ENCODE measurements at regions not wholly inside any gene's neighbourhood (a gene's known extent, or its start where the extent isn't known, plus 50 kb on each side); places are given as distances from the start of the nearest gene placed in this dataset.

DNA sequence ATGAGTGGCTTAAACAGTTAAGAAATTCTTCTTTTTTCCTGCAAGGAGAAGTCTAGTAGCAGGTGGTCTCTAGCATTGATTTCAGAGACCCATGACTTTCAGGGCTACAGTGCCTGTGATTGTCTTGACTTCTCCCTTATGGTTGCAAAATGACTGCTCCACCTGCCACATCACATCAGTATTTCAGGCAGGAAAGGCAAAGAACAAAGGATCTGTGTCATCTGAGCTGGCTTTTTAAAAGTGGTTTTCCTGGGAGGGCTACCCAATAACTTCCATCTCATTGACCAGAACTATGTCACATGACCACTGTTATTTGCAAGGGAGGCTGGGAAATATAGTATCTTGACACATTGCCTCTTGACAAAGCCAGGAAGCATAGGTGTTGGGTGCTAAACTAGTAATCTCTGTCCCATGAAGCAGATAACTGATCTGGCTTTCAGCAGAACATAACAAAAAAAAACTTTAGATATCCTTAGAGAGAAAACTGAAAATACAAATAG, 226.2 kb downstream of the DHX35 start:
- no peak for DNase-seq

DNA sequence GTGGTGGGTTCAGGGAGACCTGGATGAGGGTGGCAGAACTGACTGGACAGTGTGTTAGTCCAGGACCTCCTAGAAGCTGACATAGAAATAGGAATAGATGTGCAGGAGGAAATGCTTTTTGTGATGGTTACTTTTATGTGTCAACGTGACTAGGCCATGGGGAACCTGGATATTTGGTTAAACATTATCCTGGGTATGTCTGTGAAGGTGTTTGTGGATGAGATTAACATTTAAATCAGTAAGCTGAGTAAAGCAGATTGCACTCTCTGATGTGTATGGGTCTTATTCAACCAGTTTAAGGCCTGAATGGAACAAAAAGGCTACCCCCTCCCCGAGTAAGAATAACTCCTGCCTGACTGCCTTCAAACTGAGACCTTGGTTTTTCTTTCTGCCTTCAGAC, 219.3 kb downstream of the DHX35 start:
- no peak for DNase-seq

DNA sequence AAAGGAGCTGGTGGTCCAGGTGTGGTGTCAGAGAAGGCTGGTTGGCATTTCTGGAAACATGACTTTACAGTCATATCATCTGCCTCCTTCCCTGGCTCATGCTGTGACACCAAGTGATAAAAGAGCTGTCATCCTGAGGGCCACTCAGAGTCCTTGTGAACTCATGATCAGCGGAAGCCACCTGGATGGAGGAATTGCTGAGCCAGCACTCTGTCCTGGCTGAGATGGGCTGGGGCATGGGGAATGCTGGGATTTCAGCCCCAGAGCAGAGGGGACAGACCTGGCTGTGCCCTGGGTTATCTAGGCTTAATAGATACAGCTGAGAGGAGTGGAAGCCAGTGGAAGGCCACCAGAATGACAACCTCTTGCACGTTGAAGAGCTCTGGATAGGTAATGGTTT, 214.3 kb downstream of the DHX35 start:
- DNase-seq: no peak

DNA sequence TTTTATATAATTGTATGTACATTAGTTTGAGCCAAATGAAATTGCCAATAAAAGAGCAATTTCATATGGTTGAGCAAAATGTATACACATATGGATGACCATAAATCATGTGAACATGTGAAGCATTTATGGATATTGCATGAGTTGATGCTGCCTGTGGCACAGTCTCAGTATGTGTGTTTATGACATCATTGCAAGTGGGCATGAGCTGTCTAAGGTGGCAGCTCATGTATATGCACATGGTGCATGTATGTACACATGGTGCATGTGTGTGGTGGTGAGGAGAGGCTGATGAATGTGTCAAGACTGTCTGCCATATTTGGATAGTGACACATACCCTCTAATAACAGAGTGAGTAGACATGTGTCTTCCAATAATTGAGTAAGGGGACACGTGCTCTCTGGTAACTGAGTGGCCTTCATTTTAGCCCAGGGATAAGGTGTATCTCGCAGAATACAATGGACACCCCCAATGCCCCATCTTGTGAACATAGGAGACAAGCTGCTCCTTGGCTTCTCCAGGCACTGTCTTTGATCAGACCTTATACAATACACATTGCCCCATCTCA, 208.8 kb downstream of the DHX35 start:
- DNase-seq: no peak

DNA sequence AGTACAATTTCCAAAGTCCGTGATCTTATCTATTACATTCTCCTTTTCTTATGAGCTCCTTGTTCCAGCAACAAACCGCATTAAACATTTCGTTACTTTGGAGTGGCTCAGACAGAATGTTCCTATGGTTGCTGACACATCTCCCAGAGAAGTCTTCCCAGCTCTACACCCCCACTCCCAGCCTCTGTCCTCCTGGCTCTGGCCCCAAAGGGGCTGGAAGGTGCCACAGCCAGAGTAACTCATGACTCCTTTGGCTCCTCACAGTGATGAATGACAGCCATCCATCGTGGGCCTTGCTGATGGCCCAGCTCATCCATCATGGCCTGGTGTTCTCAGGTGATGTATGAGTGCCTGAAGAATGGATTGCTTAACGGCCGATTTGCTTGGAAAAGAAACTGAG, 203.0 kb downstream of the DHX35 start:
- no peak for DNase-seq

DNA sequence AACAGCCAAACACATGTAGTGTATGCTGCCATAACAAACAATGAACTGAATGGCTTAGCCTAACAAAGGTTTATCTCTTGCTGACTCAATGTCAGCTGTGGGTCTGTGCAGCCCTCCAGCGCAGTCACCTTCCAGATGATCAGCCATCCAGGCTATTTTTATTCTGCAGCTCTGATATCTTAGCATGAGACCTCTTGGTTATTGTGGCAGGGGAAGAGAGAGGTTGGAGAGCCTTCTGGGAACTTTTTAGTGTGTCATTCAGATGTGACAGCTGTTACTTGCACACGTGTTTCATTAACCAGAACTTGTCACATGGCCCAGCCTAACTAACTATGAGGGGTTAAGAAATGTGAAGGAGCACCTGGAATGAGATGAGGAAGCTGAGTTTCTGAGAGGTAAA, 202.5 kb downstream of the DHX35 start:
- no peak for DNase-seq

DNA sequence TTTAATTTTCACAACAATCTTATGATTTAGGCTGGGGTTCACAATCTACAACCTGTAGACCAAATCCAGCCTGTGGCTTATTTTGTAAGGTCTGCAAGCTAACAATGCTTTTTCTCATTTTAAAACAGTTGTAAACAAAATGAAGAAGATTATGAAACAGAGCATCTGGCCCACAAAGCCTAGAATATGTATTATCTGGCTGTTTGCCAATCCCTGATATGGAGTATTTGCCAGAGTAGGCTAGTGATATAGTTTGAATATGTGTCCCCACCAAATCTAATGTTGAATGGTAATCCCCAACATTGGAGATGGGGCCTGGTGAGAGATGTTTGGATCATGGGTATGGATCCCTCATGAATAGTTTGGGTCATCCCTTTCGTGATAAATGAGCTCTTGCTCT, 201.8 kb downstream of the DHX35 start:
- DNase-seq: no peak

DNA sequence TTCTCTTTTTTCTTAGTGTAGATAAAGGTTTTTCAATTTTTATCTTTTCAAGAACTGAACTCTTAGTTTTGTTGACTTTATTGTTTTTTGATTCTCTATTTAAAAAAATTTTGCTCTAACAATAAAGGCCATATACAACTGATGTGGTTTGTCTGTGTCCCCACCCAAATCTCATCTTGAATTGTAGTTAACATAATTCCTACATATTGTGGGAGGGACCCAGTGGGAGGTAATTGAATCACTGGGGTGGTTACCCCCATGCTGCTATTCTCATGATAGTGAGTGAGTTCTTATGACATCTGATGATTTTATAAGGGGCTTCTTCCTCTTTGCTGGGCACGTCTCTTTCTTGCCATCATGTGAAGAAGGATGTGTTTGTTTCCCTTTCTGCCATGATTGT, 199.8 kb downstream of the DHX35 start:
- no peak for DNase-seq

DNA sequence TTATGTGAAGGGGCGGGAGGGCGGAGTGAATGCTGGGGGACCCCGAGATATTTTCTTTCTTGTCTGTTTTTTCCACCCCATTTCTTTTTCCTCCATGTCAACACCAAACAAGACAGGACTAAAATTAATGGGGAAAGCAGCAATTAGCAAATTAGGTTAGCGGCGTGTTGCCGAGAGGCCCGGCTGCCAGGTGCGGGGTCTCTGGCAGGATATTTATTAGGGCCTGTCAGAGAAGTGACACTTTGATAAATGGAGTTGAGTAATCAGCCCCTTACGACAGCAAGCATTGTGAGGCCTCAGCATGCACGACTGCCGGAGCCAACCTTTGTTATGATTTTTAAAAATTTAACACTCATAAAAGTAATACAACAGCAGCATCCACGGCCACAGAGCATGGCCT, 193.8 kb downstream of the DHX35 start:
- no peak for DNase-seq

DNA sequence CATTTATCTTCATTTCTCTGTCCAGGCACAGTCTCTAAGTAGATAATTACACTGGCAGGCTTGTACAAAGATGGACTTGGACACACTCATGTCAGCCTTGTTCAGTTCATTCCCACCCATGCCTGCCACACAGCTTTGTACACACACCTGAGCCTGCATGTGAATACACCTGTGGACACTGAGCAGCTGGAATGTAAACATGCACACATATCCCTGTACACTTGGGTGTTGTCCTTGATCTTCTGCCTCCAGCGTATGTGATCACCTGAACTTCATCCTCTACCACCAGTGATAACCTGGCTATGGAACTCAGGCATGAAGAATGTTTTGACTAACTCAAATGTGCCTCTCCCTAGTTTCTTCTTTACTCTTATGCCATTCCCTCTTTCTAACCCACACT, 190.6 kb downstream of the DHX35 start:
- DNase-seq: no peak

DNA sequence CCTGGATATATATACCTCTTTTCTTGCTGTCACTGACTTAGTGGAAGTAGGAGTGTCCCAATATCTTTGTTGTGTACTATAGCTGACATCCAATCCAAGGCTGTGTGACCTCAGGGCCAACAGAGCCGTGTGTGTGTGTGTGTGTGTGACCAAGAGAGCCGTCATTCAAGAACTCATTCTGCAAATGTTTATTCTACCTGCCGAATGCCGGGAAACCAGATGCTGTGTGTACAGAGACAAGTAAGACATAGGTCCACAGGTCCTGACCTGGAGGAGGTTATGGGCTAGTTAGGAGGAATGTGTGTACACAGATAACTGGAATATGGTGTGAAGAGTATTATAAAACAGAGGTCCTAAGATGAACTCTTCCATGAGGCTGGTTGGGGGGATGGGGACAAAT, 190.0 kb downstream of the DHX35 start:
- DNase-seq: no peak

DNA sequence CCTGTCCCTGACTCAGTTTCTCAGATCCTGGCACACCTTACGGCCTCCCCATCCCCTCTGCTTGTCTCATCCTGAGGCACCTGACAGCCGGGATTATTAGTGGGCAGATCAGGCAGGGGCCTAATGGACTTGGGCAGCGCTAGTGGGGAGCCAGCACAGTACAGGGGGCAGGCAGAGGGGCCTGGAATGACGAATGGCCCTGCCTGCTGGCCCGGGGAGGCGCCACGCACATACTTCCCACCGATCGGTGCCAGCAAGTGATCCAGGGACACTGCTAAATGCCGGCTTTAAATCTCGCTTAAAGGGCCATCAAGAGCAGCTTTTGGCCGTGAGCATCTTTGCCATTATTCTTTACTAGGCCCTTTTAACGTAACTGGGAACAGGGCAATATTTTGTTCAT, 188.4 kb downstream of the DHX35 start:
- DNase-seq: no peak

DNA sequence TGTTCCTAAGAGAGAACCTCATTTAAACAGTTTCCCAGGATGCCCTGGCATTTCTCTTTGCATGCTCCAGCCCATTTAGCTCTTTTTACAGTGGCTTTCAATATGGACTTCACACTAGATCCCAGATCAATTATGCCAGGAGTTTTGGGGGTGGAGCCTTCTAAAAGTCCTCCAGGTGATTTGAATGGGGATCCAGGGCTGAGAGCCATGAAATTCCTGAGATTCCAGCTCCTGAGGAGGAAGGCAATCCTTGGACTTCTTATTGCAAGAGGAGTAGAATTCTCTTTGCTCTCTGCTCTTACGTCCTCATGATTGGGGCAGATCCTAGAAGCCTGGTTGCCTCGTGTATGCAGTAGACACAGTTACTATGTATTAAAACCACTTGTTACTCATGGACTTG, 184.2 kb downstream of the DHX35 start:
- no peak for DNase-seq

DNA sequence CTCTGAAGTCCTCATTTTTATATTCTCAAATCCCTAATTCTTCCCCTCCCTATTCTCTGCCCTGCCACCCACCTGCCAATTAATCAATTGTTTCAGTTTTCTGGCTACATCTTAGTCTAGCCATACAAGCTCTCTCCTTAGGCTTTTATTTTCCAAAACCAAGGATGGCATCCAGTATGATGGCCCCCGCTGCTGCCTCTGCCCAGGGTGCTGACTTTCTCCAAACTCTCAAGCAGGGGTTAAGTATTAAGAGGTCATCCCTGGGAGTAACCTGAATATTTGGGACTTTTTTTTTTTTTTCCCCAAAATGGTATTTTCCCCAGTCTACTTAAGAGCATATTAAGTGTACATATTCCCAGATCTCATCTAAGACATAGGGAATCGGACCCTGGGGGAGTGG, 183.8 kb downstream of the DHX35 start:
- DNase-seq: no peak

DNA sequence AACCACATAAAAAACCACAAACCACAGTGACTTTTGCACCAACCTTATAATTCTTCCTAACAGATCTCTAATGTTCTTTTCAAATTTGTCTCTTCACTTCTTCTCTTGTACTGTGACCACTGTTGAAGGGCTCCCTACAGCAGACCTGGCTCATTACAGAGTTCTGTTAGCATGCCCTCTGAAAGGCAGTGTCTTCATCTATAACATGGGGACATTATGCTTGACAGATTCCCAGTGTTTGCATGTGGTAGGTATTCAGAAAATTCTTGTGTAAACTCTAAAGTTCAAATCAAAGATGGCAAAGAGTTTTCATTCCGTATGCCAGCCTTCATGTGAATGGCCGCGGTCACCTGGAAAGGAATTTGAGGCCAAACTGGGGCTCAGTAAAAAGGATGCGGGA, 182.6 kb downstream of the DHX35 start:
- no peak for DNase-seq

DNA sequence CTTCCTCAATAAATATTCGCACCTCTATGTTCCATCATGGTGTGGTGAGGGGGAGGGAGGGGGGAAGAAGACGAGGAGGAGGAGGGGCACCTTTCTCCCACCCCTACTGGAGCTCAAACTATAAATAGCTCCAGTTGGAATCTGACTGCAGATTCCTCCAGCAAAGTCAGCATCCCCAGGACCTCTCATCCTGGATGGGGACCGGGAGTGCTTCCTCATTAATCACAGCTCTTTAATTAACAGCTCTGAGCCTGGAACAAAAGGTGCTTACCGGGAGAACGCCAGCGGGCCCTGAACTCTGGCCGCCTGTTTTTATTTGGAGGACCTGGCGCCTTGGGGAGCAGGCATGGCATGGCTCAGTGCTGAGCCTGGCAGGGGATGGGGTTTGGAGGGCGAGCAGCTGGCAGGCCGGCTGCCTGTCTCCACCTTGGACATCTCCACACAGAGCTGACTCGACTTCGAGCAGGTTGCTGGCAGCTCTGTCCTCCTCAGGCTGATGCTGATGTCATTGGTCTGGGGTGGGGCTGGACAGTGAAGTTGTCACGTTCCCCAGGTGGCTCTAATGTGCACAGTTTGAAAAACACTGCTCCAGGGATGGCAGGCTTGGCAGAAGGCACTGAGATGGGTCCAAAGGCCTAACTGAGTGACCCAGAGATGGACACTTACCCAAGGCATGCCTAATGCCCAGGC, 180.4 kb downstream of the DHX35 start:
- no peak for DNase-seq

DNA sequence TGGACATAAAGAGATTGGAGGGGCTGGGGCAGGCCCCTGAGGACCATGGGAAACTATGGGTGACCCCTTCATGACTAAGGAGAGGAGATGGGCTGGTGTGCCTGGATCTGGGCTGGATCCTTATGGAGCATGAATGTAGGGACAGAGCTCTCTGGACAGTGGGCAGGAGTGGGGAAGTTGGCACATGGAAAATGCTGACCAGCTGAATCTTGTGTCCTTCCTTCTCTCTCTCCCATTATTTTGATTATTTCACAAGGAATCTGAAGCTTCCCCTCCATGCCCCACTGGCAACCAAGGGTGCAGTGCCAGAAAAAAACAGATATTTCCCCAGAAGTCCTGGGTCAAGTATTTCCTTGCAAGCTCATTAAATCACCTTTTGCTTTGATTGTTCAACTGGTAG, 175.2 kb downstream of the DHX35 start:
- no peak for DNase-seq

DNA sequence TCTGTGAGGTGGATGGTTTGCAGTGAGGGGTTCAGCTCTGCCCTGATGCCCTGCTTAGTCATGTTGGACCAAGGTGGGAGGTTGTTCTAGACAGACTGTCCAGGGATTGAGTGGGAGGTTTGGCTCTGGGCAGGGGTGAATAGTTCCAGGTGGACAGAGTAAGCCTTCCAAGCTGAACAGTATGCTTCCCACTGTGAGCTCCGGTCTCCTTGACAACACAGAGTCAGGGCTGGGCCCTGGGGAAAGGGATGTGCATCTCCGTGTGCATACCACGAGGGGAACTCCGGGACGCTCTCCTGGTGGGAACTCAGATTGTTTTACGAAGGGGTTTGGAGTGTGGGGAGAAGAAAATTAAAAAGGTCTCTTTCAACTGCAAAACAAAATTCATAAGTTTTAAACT, 174.7 kb downstream of the DHX35 start:
- no peak for DNase-seq

DNA sequence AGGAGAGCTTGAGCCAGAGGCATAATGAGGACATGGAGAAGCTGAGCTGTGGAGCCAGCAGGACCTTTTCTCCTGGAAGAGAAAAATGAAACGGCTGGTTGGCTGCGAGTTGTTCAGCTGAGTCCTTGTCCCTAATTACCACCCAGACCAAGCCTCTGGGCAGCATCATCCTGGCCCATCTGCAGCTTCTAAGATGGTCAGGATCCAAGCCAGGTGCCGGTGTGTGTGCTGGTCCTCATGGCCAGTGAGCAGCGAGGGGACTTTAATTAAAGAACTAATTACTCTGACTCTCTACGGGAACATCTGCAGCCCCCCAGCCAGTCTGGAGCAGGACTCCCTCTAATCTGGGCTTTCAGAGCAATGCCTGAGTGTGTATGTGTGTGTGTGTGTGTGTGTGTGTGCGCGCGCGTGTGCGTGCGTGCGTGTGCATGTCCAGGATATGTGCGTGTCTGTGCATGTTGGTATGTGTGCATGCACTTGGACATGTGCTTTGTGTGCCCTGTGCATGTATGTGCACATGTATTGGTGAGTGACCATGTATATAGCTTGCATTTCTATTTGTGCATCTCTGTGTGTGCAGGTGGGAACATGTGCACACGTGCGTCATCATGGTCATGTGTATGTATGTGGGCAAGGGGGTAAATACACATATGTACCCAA, 173.9 kb downstream of the DHX35 start:
- DNase-seq: no peak

DNA sequence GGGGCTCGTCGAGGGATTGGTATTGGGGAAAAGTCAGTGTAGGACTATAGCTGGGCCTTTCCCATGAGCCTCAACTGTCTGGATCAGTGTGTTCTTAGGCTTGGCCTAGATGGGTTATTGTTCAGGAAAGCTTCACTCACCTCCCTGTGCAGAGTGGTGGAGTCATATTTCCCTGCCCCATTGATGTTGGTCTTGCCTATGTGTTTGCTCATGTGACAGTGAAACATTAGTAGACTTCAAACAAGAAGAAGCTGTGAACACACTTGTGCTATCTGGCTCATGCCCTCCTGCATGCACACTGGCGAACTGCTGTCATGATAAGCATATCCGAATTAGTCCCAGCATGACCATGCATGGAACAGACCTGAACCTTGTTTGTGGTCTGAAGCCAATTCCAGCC, 171.1 kb downstream of the DHX35 start:
- no peak for DNase-seq

DNA sequence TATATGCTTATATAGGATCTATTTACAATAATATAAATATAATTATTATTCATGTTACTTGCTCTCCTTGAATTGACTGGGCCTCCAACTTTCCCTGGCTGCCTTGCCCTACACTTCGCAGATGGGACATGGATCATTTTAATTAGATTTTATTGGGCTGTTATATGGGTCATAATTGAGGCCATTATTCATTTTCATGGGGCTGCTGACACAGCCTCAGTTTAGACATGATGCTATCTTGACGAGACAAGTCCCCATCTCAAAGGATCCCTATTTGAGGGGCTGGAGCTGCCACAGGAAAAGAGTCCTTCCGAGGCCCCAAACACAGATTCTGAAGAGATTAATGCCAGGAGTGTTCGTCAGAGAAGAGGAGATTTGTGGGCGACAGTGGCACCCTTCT, 170.4 kb downstream of the DHX35 start:
- no peak for DNase-seq

DNA sequence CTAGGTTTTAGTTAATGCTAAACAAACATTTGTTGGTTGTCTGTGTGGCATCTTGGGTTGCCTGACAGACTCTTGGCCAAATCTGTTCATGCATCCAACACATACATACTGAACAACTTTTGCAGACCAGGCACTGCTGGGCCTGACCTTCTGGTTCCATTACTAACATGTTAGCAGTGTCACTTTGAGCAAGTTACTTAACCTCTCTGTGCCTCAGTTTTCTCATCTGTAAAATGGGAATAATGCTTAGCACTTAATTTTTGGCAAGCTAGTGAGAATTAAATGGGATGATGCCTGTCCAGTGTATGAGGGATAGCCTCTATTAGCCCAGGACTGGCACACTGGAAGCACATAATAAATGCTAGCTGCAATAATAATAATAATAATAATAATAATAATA, 169.9 kb downstream of the DHX35 start:
- no peak for DNase-seq

DNA sequence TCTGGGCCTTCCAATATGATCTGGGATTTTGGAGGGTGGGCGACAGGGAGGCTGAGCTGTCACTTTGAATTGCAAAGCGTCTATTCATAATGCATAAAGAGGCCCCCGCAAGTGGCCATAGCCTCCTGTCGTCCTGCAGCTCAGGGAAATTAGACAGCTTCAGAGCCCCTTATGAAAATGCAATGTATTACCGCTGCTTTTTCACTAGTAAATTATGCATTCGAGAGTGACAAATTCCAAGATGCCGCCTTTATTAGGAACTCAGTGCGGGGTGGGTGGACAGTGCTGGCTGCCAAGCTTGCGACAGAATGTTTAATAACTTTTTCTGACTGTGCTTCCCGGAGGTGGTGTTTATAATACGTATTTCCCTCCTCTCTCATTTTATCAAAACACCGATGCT, 168.5 kb downstream of the DHX35 start:
- no peak for DNase-seq

Measured in amygdala (tissue), 56 donors.